ENCODE measurements at regions not wholly inside any gene's neighbourhood (a gene's known extent, or its start where the extent isn't known, plus 50 kb on each side); places are given as distances from the start of the nearest gene placed in this dataset.

- Histone ChIP-seq H3K27me3 (ENCODE audit: insufficient read depth) (no peaks in the 10 kb centered on the region), H2AFZ (ENCODE audit: low read depth) (no peak overlapping the region), H3K4me1 (ENCODE audit: control insufficient read depth in 1 of 2, insufficient read depth in 2 of 2, low read depth in 1 of 2, low read length in 1 of 2) (no peaks in the 10 kb centered on the region), H3K9ac (no peak overlapping the region), H3K79me2 (ENCODE audit: insufficient read depth) (no peaks in the 10 kb centered on the region), H3K4me2 (no peak overlapping the region), H3K9me2 (no peaks in the 10 kb centered on the region), H4K20me1 (ENCODE audit: insufficient read depth) (no peaks in the 10 kb centered on the region), H3K27ac (ENCODE audit: low read depth in 2 of 2, low read length in 1 of 2) (no peak overlapping the region), H3F3A (replicated peaks; ENCODE audit: insufficient read depth) (no peaks in the 10 kb centered on the region), H3K9me3 (0 out of 2 replicates have a peak, but pooled peaks cover 4% of the 10 kb centered on the region), H3K36me3 (replicated peaks in 1 of 2; ENCODE audit: control insufficient read depth in 1 of 2, insufficient read depth in 2 of 2, low read length in 1 of 2) (no peaks in the 10 kb centered on the region), H3K4me3 (ENCODE audit: low read depth in 2 of 2, low read length in 1 of 2) (no peak overlapping the region)
- ChIA-PET POLR2A (no interaction called here), CTCF (no interaction called here)
- WGBS (ENCODE audit: low lambda C conversion rate) = 4% methylated on average over 10 of the region's 11 CpGs
- TF ChIP-seq USF2 (IDR thresholded peaks at IDR 0.05; ENCODE audit: borderline replicate concordance, low read depth, low read length) (no peak), RXRA (IDR thresholded peaks at IDR 0.05; ENCODE audit: borderline replicate concordance, low read depth) (no peak), GABPA (IDR thresholded peaks at IDR 0.05; ENCODE audit: low read depth) (no peak), IRF3 (IDR thresholded peaks at IDR 0.05; ENCODE audit: low read depth, low read length) (no peak), PBX3 (IDR thresholded peaks at IDR 0.05) (no peak), MEF2A (IDR thresholded peaks at IDR 0.05; ENCODE audit: borderline replicate concordance, low read depth) (no peak), RFX5 (IDR thresholded peaks at IDR 0.05; ENCODE audit: low read length) (no peak), FOXM1 (IDR thresholded peaks at IDR 0.05; ENCODE audit: low read depth) (no peak), TAF1 (IDR thresholded peaks at IDR 0.05; ENCODE audit: borderline replicate concordance, low read depth, low read length) (no peak)
- DNase-seq = no peak
These were observed 512.3 kb downstream of the MCTP2 start for GRCh38 chr15:94743668-94744067.

- H3K9me3 ChIP-seq = 0 out of 2 replicates have a peak, but pooled peaks cover 4% of the 10 kb centered on the region
- no peaks in the 10 kb centered on the region for H3K36me3 ChIP-seq (replicated peaks in 1 of 2; ENCODE audit: control insufficient read depth in 1 of 2, insufficient read depth in 2 of 2, low read length in 1 of 2)
- POLR2A ChIA-PET = no interaction called here
- H4K20me1 ChIP-seq (ENCODE audit: insufficient read depth) = no peaks in the 10 kb centered on the region
- H3K4me2 ChIP-seq = no peak overlapping the region
- no peaks in the 10 kb centered on the region for H3K27me3 ChIP-seq (ENCODE audit: insufficient read depth)
- H3K4me1 ChIP-seq (ENCODE audit: control insufficient read depth in 1 of 2, insufficient read depth in 2 of 2, low read depth in 1 of 2, low read length in 1 of 2) = no peaks in the 10 kb centered on the region
- H2AFZ ChIP-seq (ENCODE audit: low read depth) = no peak overlapping the region
- 2% methylated on average over 5 of the region's 5 CpGs for WGBS (ENCODE audit: low lambda C conversion rate)
- no peak overlapping the region for H3K9ac ChIP-seq
- H3K79me2 ChIP-seq (ENCODE audit: insufficient read depth) = no peaks in the 10 kb centered on the region
- no peak overlapping the region for H3K4me3 ChIP-seq (ENCODE audit: low read depth in 2 of 2, low read length in 1 of 2)
- CTCF ChIA-PET = no interaction called here
- no peak overlapping the region for H3K27ac ChIP-seq (ENCODE audit: low read depth in 2 of 2, low read length in 1 of 2)
- no peaks in the 10 kb centered on the region for H3K9me2 ChIP-seq
- DNase-seq = no peak
- H3F3A ChIP-seq (replicated peaks; ENCODE audit: insufficient read depth) = no peaks in the 10 kb centered on the region
- TF ChIP-seq CHD2 (IDR thresholded peaks at IDR 0.05; ENCODE audit: low read length, partially characterized antibody) = no peak
- TF ChIP-seq RFX5 (IDR thresholded peaks at IDR 0.05; ENCODE audit: low read length) = no peak
- TF ChIP-seq REST (IDR thresholded peaks at IDR 0.05; ENCODE audit: low read depth, low read length) = no peak
- no peak for TF ChIP-seq TAF1 (IDR thresholded peaks at IDR 0.05; ENCODE audit: borderline replicate concordance, low read depth, low read length)
- TF ChIP-seq CTCF (IDR thresholded peaks at IDR 0.05) = no peak
- TF ChIP-seq RCOR1 (IDR thresholded peaks at IDR 0.05; ENCODE audit: low read length) = no peak
- TF ChIP-seq NRF1 (IDR thresholded peaks at IDR 0.05; ENCODE audit: low read depth, low read length) = no peak
- no peak for TF ChIP-seq FOSL2 (IDR thresholded peaks at IDR 0.05; ENCODE audit: borderline replicate concordance, low read depth)
- no peak for TF ChIP-seq RXRA (IDR thresholded peaks at IDR 0.05; ENCODE audit: borderline replicate concordance, low read depth)
- TF ChIP-seq FOXJ3 (CRISPR knock-in tag; IDR thresholded peaks at IDR 0.05) = no peak
- TF ChIP-seq SMC3 (IDR thresholded peaks at IDR 0.05; ENCODE audit: low read depth, low read length) = no peak
These were observed 512.9 kb downstream of the MCTP2 start for GRCh38 chr15:94744080-94744793.
